SKM-1 treated with dmso at 0.1 percent for 144 hours (cell line): ENCODE measurements at regions not wholly inside any gene's neighbourhood (a gene's known extent, or its start where the extent isn't known, plus 50 kb on each side); places are given as distances from the start of the nearest gene placed in this dataset.

Source experiments
- DNase-seq: peaks from one replicate; lab custom pipeline; 2025; ENCODE audit not compliant: unreplicated experiment; lab: John Stamatoyannopoulos, UW

GRCh38 chr16:51035711-51036110, 115.4 kb downstream of the SALL1 start:
- DNase-seq: peak; percentile 80

GRCh38 chr16:51035110-51035498, 116.0 kb downstream of the SALL1 start:
- DNase-seq: peak; percentile 20

- no peak for DNase-seq
Observed at GRCh38 chr16:51034481-51035109, 116.5 kb downstream of the SALL1 start.

- no peak for DNase-seq
Observed at GRCh38 chr16:51031598-51031997, 119.5 kb downstream of the SALL1 start.

- DNase-seq: no peak
Observed at GRCh38 chr16:51030516-51030915, 120.6 kb downstream of the SALL1 start.

GRCh38 chr16:51025588-51026290, 125.3 kb downstream of the SALL1 start:
- DNase-seq: no peak

GRCh38 chr16:51024703-51025102, 126.4 kb downstream of the SALL1 start:
- no peak for DNase-seq

- DNase-seq: no peak
Observed at GRCh38 chr16:51022955-51023354, 128.1 kb downstream of the SALL1 start.

GRCh38 chr16:51019617-51020016, 131.5 kb downstream of the SALL1 start:
- DNase-seq: no peak

- DNase-seq: no peak
Observed at GRCh38 chr16:51017969-51018368, 133.1 kb downstream of the SALL1 start.

- no peak for DNase-seq
Observed at GRCh38 chr16:51012396-51012795, 138.7 kb downstream of the SALL1 start.

- DNase-seq: no peak
Observed at GRCh38 chr16:51010817-51011216, 140.3 kb downstream of the SALL1 start.

- no peak for DNase-seq
Observed at GRCh38 chr16:51009813-51010212, 141.3 kb downstream of the SALL1 start.

- DNase-seq: no peak
Observed at GRCh38 chr16:51009359-51009758, 141.7 kb downstream of the SALL1 start.

GRCh38 chr16:51008607-51009006, 142.5 kb downstream of the SALL1 start:
- DNase-seq: no peak

- DNase-seq: no peak
Observed at GRCh38 chr16:51008037-51008436, 143.0 kb downstream of the SALL1 start.

GRCh38 chr16:51003850-51004566, 147.1 kb downstream of the SALL1 start:
- no peak for DNase-seq

GRCh38 chr16:51002881-51003490, 148.1 kb downstream of the SALL1 start:
- peak; percentile 14 for DNase-seq

GRCh38 chr16:50999181-50999580, 151.9 kb downstream of the SALL1 start:
- no peak for DNase-seq

GRCh38 chr16:50998411-50998810, 152.7 kb downstream of the SALL1 start:
- no peak for DNase-seq

- DNase-seq: no peak
Observed at GRCh38 chr16:50997679-50998078, 153.4 kb downstream of the SALL1 start.

GRCh38 chr16:50996830-50997186, 154.3 kb downstream of the SALL1 start:
- DNase-seq: no peak
